ENCODE measurements at regions not wholly inside any gene's neighbourhood (a gene's known extent, or its start where the extent isn't known, plus 50 kb on each side); places are given as distances from the start of the nearest gene placed in this dataset.

- no peak for TF ChIP-seq CTCF (IDR thresholded peaks at IDR 0.05)
- TF ChIP-seq IRF3 (IDR thresholded peaks at IDR 0.05; ENCODE audit: low read depth, low read length) = no peak
- no peak for TF ChIP-seq POLR2AphosphoS5 (IDR thresholded peaks at IDR 0.05; ENCODE audit: low read depth, low read length)
- TF ChIP-seq REST (IDR thresholded peaks at IDR 0.05; ENCODE audit: low read depth, low read length) = no peak
- no peak for TF ChIP-seq YY1 (IDR thresholded peaks at IDR 0.05; ENCODE audit: low read depth)
- TF ChIP-seq EP300 (IDR thresholded peaks at IDR 0.05; ENCODE audit: borderline replicate concordance in 1 of 2, low read depth in 1 of 2, low read length in 1 of 2) = no peak
- TF ChIP-seq ZBTB33 (IDR thresholded peaks at IDR 0.05; ENCODE audit: borderline replicate concordance, low read depth) = no peak
- no peak for TF ChIP-seq JUND (IDR thresholded peaks at IDR 0.05)
- no peak for TF ChIP-seq GATA2 (CRISPR knock-in tag; IDR thresholded peaks at IDR 0.05)
Observed at GRCh38 chr4:14906805-14907204, 95.5 kb upstream of the CPEB2 start.

All from SK-N-SH (cell line).